Stimulated activated CD8-positive, alpha-beta memory T cell treated with anti-CD3 and anti-CD28 coated beads, Interleukin-4, amount 100 ng/mL, for 24 hours (primary cell): ENCODE measurements at regions not wholly inside any gene's neighbourhood (a gene's known extent, or its start where the extent isn't known, plus 50 kb on each side); places are given as distances from the start of the nearest gene placed in this dataset.
"Not testable (repeated sequence)": the region's sequence is repeated elsewhere in the genome, so short reads cannot be mapped to it uniquely, and the experiment has no call there.

Source experiments
- DNase-seq: peaks from one replicate; pipeline ENCODE4 v3.0.0-alpha.2; 2020; ENCODE audit warnings: low read depth

GRCh38 chr12:75662511-75663159 is 151.2 kb upstream of the KRR1 start:
- no peak for DNase-seq

GRCh38 chr12:75661908-75662307 is 150.5 kb upstream of the KRR1 start:
- DNase-seq: no peak

DNA sequence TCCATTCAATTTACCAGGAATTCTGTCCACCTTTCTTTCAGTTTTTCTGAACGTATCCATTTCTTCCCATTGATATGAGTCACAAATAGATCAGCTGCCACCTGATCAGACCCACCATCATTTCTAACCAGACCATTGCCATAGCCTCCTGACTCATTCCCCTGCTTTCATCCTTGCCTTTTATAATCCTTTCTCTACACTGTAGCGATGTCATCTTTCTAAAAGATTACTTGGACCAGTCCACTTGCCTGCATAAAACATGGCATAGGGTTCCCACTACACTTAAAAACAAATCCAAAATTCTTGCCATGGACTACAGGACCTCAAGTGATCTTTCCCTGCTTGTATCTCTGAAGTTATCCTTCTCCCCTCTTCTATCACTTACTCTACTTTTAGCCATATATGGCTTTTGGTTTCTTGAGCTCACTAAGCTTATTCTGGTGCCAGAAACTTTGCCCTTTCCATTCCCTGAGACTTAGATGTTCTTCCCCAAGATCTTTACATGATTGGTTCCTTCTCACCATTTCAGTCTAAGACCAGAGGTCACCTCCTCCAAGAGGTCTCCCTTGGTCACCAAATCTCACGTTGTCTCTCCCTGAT is 149.5 kb upstream of the KRR1 start:
- no peak for DNase-seq

DNA sequence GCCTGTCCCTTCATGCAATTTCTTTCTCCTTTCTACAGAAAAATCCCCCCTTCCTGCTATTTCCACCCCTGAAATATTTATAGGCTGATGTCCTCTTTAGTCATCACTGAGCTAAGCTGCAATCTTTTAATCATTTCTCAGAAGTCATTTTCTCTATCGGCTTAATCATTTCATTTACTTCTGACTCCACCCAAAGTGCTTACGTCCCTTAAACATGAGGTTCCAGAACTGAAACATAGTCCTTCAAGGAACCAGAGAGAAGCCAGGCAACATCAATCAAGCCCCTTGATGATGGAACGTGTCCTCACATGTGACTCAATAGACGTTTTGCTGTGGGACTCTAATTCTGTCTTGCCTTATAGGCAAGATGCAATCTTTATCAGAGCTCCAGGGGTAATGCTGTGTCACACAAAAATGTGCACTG is 148.7 kb upstream of the KRR1 start:
- DNase-seq: no peak

DNA sequence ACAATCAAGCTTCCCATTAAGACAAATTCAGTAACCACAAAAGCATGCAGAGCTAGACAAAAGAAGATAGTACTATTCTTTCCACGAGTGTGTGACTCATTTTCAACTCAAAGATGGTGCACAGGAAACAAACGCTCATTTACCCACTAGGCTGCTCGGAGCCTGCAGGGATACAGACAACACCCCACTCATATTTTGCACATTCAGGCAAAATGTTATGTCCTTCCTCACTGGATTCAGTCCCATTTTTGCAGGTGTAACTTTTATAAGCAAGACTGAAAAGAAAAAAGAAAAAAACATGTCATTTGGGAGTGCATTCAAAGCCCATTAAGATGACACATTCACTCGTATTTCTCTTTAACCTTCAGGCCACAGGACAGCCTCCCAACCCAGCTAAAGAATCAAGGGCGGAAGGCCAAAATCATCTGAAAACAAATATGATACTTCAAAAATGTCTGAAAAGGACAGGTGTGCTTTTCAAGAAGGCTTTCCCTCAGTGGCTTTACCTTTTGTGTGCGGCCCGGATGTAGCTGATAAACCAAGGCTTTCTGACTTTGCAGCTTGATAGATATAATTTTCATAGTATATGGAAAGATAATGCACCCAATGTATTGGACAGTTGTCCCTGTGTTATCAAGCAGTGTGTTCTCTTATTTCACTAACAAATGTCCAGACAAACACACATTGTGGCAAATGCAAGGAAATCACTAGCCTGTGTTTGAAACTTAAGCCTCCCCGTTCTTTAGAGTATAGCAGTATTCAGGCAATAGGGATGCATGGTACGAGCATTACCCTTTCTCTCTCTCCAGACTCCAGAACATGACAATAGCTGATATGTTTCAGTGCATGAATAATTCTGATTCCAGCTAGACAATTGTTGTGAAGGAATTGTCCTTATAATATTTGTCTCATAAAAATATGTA is 147.8 kb upstream of the KRR1 start:
- DNase-seq: no peak

DNA sequence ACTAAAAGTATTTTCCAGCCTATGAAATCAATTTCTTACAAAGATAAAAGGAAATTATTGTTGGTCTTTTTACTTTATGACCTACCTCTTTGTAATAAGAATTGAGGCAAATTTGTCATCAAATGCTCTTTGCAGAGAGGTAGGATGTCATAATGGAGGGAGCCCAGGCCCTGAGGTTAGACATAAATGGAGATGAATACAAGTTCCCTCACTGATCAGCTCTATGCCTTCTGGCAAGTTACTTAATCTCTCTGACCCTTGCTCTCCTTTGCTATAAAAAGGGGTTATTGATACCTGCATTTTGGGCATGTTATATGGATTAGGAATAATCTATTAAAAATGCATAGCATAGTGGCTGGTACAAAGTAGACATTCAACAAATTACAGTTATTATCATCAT is 146.9 kb upstream of the KRR1 start:
- no peak for DNase-seq

GRCh38 chr12:75657831-75658230 is 146.4 kb upstream of the KRR1 start:
- no peak for DNase-seq

DNA sequence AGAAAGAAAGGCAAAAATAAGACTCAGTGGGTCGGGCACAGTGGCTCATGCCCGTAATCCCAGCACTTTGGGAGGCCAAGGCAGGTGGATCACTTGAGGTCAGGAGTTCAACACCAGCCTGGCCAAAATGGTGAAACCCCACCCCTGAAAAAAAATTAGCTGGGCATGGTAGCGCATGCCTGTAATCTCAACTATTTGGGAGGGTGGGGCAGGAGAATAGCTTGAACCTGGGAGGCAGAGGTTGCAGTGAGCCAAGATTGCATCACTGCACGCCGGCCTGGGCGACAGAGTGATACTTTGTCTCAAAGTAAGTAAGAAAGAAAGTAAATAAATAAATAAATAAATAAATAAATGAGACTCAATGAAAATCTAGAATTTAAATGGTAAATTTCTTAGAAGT is 145.9 kb upstream of the KRR1 start:
- not testable (repeated sequence) for DNase-seq

- no peak for DNase-seq
These were observed 145.2 kb upstream of the KRR1 start for GRCh38 chr12:75656648-75657047.

DNA sequence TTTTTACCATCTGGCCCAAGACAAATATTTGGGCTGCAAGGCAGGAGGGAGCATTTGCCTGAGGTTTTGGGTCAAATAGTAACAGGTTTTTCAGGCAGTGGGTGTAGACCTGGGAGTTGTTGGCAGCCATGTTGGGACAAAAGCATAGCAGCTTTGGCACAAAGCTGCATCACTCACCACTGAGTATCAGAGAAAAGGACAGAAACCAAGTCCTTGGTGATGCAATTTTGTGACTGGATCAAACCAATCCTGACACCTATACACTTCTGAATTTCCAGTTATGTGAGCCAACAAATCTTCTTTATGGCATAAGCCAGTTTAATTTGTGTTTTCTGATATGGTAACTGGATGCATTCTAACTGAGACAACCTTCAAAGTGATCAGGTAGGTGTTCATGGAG is 144.8 kb upstream of the KRR1 start:
- no peak for DNase-seq

GRCh38 chr12:75655315-75655806 is 144.0 kb upstream of the KRR1 start:
- DNase-seq: no peak

- DNase-seq: no peak
These were observed 139.9 kb upstream of the KRR1 start for GRCh38 chr12:75651342-75651695.

DNA sequence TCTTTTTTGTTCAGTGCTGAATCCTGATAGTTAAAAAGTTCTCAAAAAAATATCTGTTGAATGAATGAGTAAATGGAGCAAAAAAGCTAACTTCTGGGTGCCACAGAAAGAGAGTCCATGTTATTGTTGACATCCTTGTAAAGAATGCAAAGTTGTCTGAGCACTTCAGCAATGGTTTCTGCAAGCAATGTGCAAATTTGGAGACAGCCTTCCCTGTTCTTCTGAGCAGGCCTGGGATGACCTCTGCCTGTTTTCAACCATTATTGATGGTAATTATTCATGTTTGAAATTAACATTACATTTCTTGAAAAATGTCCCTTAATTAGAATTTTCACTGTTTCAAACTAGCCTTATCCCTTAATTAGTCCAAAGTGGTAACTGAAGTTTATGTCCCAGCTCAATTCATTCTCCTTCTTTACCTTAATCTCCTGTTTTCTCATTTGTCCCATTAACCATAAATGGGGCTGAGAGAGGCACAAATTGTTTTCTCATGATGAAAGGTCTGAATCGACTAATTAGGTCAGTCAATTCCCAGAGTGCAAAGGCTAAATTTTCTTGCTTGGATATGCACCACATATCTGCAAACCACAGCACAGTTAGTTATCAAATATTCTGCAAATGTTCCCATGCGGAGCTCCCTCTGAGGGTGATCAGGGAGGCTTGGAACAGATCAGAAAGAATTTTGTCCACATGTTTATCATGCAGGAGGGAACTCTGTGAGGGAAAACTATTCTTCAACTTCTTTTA is 139.4 kb upstream of the KRR1 start:
- DNase-seq: no peak

DNA sequence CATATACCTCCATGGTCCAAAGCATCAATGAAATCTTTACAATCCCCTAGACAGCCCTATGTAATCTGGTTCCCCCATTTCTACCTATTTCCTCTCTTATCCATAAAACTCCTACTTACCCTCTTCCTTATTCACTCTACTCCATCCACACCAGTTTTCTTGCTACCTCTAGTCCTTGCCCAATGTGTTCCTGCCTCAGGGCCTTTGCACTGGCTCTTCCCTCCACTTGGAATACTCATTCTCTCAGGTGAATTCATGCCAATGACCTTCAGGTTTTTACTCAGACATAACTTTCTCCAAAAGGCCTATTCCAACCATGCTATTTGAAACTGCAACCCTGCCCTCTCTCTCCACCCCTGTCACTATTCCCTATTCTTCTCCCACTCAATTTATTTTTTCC is 138.7 kb upstream of the KRR1 start:
- DNase-seq: no peak

DNA sequence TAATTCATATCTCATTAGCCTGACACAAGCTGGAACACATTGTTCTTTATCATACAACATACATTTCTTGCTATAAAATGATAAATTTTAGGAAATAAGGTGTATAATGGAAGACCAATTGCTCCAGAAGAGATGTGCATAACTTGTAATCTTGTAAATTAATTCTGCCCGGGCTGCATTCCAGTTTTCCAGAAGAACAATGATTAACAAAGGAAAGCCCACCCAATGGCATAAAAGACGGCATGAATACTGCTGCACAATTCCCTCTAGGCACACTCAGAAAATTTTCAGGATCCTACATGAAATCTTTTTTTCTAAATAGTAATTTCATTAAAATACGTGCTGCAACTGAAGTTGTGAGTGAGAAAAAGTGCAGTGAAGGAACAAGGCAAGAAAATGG is 137.4 kb upstream of the KRR1 start:
- DNase-seq: no peak

GRCh38 chr12:75646329-75647210 is 135.2 kb upstream of the KRR1 start:
- no peak for DNase-seq

DNA sequence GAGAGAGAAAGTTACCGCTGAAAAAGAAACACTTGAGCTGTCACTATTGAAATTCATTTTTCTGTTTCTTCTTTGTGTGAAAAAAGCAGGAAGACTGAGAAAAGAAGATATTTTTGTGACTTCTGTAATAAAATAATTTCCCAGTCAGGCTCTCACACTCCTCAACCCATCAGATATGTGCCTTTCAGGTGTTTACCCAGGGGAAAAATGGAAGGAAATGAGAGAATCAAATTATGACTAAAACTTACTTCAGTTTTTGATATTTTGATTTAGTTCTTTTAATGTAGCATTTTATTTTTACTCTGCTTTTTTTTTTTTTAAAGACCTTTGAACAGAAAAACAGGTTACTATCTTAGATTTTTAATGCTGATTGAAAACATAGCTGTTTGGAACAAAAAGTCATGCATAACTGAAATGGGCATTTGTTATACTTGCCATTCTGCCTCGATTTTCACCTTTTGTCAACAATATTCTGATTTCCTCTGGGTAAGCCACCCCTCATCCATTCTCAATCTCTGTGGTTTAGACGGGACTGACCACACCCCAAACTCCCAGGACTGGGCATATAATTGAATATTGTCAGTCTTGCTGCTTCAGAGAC is 133.2 kb upstream of the KRR1 start:
- DNase-seq: no peak

- DNase-seq: not testable (repeated sequence)
These were observed 131.7 kb upstream of the KRR1 start for GRCh38 chr12:75643119-75643518.

DNA sequence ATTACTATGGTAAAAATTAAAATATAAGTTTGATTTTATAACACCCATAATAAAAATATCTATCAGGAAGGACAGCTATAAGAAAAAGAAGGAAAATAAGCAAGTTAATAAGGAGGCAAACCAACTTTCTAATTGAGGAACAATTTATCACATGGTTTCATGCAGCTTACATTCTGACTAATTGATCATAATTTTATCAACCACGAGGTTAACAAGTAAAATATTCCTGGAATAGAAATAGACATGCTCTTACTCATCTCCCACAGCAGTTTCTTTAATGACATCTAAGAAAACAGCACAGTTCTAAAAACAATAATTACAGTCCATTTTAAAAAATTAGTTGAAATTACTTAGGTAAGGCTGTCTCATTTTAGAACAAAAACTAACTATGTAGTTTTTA is 130.8 kb upstream of the KRR1 start:
- no peak for DNase-seq

DNA sequence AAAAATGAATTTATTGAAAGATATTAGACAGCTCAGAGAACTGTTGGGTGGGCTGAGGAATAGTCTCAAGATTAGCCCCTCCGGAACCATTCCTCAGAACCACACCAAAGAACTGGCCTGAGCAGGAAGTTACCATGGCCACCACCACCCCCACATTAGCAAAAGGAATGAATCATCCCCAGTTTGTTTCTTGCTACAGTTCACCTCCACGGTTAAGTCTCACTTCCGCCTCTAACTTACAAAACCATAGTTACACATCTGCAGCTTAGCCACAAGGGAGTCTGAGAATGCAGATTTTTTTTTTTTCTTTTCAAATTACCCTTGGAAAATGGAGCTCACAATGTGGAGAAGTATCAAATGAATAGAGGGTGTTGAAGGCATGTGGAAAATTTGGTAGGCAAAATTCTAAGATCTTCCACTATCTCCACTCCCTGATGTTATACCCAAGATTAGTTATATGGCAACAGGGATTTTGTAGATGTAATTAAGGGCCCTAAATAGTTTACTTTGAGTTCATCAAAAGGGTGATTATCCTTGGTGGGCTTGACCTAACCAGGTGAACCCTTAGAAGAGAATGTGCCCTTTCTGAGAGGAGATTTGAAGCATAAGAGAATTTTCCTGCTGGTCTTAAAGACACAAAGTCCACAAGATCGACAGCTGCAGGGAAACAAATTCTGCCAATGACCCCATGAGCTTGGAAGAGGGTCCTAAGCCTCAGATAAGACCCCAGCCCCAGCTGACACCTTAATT is 129.8 kb upstream of the KRR1 start:
- DNase-seq: peak; percentile 38
